Glomerular visceral epithelial cell (primary cell): ENCODE measurements at regions not wholly inside any gene's neighbourhood (a gene's known extent, or its start where the extent isn't known, plus 50 kb on each side); places are given as distances from the start of the nearest gene placed in this dataset.
"Not testable (repeated sequence)": the region's sequence is repeated elsewhere in the genome, so short reads cannot be mapped to it uniquely, and the experiment has no call there.

Source experiments
- DNase-seq: peaks from one replicate; pipeline ENCODE4 v3.0.0-alpha.2; 2016; ENCODE audit errors: extremely low spot score

DNA sequence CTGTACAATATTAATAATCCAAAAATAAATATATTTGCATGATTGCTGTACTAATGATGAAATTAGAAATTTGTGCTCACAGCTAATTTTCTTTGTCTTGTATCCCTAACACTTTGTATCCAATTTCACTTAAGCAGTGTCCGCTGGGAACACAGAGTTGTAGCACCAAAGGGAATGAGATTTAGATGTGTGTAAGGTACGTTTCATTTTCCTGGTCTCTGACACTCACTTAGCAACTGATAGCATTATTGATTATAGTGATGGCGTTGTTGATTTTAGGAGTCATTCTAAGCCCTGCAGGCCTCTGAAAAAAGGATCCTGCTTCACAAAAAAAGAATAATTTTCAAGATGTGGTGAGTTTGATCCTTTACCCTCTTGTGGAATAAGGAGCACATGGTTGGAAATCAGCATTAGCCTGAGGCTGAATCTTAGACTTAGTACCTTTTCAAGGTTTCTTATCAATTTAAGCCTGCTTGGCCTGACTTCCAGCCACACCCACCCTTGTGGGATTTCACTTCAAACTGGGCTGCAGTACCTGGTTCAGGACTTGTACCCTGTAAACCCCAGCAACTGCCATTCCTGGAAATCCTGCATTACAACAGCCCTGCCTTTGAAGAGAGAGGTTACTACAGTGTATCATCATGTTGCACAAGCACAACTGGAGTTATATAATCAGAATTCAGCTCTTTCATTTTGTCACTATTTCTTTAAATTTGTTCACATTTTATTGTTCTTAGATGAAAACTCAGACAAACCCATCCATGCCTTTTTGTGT lies 116.2 kb downstream of the RND3 start:
- no peak for DNase-seq

DNA sequence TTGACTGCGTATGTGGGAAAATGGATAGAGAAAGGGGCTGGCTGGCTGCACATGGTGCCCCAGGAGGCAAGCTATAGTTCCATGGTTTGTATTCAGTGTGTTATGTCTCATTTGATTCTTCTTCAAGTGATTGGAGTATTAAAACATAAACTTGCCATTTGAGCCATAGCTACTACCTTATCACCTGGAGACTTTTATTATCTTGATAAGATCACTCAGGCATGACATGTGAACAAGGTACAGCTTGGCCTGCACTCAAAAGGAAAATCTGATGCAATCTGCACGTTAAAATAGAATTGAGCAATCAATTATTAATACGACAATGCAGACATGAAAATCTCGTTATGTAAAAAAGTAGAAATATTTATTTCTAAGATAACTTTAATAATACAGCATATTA lies 116.9 kb downstream of the RND3 start:
- DNase-seq = no peak

DNA sequence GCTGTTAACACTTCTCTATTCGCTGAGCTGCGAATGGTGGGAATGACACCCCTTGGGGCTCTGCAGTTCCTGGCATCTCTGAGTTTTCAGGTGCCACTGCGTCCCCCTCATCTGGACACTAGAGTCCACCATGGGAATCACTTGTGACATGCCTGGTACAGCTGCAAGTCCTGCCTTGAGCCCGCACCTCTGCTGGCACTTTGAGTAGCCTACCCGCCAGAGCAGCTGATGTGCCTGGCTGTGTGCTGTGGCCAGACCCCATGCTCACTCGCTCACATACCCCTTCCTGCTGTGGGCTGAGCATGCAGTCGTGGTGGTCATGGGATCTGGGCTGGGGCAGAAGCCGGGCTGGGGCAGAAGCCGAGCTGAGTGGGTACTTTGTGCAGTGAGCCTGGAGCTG lies 117.6 kb downstream of the RND3 start:
- DNase-seq = no peak

DNA sequence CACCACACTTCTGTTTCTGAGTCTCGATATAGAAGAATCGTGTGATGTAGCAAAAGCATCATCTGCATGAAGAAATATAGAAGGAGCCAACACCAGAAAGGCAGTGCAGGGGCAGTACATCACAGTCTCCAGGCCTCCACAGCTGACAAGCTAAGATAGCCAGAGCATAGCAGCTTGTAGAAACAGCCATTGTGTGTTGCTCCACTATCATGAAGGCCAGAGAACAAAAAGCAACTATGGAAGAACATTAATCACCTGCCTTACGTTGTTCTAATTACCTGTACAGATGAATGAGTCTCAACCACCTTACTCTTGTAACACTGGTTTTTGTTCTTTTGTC lies 129.0 kb downstream of the RND3 start:
- no peak for DNase-seq

DNA sequence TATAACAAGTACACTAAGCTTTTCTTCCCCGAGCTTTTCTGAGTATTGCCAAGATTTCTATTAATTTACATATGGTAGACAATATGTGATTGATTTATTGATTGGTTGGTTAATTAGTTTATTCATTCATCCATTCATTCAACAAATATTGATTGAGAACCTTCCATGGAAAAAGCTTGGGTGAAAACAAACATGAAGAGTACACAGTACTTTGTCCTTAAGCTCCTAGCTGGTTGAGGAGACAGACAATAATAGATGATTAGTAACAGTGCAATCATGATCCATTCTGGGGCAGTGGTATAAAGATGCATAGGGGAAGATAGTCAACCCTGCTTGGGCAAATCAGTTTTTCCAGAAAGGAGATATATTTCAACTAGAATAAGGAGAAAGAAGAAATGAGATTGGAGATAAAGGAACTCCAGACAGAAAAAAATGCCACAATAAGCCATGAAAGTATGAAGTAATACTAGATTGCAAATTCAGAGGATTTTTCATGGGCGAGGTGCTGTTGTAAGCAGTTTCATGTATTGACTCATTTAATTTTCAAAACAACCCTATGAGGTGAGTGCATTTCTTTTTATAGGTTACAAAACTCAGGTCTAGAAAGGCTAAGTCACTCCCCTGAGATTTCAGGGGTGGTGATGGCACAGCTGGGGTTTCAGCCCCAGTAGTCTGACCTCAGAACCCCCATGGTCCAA lies 129.5 kb downstream of the RND3 start:
- no peak for DNase-seq

DNA sequence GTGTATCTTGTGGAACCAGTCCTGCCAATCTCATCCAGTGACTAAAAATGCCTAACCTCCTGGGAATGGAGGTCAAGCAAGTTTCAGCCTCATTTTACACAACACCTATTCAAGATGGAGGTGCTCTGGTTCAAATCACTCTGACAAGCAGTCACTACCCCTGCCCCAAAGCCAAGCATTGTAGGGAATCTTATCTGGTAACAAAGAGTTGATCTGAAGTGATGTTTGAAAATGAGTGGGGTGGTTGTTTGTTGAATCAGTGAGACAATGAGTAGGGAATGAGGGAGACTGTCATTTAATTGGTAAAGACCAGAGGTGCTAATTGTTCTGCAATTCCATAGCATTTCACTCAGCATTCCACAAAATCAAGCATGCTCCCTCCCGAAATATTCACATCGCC lies 132.0 kb downstream of the RND3 start:
- DNase-seq = no peak

DNA sequence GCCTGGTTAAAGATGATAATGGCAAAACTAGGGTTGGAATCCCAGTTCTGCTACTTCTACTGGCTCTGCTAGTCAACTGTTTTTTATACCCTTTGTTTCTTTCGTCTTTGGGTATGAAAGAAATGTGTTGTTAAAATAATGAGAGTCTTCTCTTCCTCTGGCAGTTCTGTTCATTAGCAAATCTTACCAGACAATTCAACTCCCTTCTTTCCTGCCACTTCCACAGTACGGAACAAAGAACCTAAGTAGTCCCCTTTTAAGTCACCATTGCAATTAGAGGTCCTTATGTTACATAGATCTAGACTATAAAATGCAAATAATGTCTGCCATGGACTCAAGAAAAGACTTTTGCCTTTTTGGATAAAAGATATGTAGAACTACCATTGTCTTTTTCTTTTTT lies 134.1 kb downstream of the RND3 start:
- DNase-seq = no peak

DNA sequence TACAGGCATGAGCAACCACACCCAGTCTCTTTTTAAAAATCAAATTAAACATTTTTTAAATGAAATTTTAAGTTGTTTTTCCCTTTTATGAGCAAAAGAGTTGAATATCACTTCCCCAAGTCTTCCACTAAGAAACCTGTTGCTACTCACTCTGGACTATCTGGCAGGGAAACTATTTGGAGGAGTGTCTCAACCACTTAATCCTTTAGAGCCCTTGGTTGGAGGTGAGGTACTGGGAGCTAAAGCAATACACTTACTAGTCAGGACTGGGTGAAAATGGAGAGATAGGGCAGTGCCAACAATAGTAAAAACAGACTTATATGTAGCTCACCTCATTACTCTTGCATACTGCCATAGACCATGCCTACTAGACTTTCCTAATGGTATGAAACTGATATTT lies 135.5 kb downstream of the RND3 start:
- no peak for DNase-seq

DNA sequence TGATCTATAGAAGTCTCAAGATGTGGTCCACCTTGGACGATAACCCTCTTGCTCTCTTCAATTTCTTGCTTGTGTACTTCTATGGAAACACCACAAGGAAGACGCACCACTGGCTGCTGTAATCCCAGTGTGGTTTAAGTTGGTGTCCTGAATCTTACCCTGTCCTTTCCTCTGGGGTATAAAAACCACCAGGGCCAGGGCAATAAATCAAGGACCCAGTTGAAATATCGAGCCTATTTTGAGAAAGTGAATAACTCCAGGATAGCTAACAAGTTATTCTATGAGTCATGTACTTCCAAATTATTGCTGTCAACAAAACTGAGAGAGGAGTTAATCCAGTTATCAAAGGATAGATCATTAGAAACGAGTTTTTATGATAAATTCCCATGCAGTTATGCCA lies 137.0 kb downstream of the RND3 start:
- no peak for DNase-seq

DNA sequence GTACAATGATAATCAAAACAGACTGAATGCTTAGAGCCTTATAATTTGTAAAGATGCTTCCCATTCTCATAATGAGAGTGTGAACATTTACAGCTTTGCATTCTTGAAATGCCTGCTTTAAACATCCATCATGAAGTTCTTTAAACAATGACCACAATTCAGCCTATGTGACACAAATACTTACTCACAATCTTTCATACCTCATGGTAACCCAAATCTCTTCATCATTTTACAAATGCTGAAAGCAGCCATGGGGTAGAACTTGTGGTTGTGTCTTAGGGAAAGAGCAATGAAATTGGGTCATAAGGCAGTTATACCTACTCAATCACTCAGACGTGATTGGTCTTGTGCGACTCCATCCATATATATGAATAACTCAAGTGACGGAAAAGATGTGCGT lies 140.7 kb downstream of the RND3 start:
- DNase-seq = no peak

DNA sequence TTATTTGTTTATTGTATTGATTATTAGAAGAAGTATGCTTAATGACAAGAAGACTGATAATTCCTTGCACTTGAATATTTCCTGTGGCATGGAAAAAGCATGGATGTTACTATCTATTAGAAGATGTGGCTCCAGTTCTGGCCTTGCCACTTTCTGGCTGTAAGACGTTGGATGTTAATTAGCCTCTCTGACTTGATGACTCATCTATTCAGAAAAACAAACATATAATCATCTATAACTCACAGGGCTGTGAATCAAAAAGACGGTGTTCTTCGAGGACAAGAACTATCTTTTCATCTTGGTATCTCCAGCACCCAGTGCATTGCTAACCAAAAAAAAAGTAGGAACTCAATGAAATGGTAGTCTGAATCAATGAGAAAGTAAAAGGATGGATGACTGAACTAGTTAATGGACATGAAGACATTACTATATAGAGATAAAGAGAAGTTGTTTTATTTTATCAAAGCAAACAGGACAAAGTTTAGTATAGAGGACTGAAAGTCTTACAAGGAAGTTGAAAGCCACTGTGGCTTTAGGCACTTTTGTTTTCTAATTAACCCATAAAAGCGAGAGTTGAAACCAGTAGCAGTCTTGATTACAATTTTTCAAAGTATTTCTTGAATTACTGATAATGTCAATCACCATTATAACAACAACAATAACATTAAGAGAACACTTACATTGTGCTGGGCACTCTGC lies 145.3 kb downstream of the RND3 start:
- no peak for DNase-seq

DNA sequence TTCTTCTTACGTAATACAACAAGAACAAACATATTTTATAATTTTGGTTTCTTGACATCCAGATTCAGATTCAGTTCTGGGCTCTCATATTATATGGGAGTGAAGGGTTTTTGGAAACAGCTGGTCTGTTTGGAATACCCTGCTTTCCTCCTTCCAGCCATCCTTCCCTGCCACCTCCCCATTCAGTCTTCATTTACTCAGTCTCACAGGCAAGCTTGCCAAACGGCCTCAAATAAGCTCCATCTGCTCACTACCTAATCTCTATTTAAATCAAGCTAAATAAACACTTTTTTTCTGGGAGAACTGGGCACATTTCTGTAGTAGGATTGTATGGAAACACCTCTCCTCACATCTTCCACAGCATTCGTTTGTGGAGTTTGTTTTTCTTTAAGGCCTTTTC lies 147.5 kb downstream of the RND3 start:
- no peak for DNase-seq

DNA sequence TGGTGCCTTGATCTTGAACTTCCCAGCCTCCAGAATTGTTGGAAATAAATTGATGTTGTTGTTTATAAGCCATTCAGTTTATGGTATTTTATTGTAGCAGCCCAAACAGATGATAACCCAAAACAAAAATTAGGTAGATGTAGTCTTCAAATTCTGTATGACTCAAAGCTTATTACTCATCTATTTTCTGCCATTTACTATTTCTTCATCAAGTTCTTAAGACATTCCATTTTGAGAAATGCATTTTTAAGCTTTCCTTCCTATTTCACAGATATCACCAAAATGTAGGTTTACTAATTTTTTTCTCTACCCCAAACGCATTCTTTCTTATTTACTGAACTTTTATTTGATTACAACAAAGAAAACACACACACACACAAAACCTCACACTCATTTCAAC lies 148.2 kb downstream of the RND3 start:
- DNase-seq = no peak

DNA sequence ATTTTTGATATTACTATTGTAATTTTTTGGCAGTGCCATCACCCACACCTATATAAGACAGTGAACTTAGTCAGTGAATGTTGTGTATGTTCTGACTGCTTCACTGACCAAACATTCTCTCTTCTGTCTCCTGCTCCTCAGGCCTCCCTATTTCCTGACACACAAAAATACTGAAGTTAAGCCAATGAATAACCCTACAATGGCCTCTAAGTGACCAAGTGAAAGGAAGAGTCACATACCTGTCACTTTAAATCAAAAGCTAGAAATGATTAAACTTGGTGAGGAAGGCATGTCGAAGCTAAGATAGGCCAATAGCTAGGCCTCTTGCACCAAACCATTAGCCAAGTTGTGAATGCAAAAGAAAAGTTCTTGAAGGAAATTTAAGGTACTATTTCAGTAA lies 151.9 kb downstream of the RND3 start:
- DNase-seq = no peak

DNA sequence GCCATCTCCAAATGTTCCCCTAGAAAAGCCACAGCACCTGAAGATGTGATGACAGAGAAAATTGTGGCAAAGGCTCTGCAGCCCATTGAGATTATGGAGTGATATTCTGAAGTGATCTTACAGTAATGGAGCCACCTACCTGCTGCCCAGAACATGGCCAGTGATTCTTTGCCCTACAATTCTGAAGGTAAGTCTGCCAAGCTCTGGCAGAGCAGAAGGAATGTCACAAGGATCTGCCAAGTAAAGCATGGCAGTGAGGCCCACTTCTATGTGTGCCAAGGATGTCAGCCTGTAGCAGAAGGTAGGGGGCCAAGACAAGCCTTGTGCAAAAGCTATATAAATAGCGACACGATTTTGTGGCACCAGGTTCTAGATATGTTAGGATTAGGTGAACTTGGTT lies 155.1 kb downstream of the RND3 start:
- no peak for DNase-seq

DNA sequence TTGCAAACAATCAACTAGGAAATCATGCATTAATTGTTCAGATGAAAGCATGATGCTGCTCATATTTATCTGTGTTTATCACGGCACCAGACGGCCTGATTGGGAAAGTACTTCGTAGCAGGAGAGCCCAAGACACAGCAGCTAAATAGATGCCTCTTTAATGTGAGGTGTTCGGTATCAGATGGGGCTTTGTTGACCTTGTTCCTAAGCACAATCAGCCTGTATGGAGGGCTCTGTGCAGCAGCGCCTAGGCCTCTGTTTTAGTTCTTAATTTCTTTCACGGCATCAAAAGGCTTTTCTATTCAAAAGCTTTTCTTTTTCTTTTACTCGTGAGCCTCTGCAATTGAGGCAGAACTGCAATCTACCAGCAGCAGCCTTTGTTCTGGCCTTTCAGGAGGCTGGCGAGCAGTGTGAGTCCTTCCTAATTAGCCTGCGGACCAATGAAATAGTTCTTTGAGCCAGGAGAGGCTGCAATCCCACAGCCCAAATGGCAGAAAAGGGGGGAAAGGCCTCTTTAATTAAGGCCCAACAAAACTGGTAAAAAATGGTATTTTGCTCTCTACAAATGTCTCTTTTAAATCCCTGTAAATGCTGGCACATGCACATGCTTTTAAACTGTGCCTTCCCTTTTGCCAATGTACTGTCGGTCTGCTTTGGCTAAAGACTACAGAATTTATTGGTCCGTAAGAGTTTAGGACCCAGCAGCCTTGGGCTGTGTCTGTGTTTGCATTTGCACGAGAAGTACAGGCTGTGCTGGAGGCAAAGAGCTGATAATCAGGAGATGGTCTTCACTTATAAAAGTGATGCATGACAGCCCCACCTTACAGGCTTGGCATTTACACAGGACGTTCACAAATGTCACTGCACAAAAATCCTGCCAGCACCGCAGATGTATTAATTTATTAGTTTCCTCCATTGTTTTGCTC lies 159.6 kb downstream of the RND3 start:
- DNase-seq = no peak

DNA sequence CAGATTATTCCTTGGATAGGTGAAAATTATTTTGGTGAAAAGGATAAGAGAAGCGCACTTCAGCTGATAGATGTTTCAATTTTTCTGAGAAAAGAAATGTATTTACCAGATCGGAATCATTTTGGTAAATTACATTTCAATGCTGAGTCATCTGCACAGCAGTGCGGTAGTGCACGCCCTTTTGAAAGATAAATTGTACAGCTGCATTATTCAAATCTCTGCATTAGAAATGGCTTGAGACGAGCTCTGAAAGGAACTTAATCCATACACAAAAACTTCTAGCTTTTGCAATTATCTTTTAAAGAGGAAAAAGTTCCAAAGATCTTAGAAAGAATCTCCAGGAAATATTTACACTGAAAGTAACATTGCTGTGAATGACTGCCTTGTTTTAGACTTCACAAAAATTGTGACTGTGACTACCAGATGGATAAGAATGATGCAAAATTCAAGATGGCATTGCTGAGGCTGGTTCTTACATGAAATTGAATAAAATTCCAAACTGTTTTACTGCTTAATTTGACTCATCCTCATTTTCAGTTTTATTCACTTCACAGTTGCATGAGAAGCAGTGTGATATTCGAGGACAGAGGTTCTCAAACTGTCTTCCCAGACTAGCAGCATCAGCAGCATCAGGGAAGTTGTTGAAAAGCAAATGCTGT lies 161.7 kb downstream of the RND3 start:
- no peak for DNase-seq

DNA sequence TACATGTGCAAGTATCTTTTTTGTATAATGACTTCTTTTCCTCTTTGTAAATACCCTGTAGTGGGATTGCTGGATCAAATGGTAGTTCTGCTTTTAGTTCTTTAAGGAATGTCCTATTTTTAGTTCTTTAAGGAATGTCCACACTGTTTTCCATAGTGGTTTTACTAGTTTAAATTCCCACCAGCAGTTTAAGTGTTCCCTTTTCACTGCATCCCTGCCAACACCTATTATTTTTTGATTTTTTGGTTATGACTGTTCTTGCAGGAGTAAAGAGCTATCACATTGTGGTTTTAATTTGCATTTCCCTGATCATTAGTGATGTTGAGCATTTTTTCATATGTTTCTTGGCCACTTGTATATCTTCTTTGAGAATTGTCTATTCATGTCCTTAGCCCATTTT lies 164.4 kb downstream of the RND3 start:
- not testable (repeated sequence) for DNase-seq

DNA sequence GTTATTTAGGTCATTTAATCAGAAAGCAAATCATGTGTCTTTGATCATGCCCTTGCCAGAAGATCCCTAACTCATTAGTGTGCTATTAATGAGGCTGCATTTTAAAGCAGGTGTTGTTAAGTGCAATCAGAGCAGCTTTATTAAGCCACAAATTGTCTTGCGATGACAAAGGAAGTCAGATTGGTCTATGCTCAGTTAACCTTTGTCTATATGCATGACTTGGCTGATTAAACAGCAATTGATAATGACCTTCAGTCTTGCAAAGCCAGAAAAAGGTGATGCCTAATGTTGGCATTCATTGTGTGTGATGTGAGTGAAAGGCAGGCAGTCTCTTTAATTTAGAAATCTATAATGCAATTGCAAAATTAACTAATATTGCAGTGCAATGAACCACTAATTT lies 166.9 kb downstream of the RND3 start:
- no peak for DNase-seq

DNA sequence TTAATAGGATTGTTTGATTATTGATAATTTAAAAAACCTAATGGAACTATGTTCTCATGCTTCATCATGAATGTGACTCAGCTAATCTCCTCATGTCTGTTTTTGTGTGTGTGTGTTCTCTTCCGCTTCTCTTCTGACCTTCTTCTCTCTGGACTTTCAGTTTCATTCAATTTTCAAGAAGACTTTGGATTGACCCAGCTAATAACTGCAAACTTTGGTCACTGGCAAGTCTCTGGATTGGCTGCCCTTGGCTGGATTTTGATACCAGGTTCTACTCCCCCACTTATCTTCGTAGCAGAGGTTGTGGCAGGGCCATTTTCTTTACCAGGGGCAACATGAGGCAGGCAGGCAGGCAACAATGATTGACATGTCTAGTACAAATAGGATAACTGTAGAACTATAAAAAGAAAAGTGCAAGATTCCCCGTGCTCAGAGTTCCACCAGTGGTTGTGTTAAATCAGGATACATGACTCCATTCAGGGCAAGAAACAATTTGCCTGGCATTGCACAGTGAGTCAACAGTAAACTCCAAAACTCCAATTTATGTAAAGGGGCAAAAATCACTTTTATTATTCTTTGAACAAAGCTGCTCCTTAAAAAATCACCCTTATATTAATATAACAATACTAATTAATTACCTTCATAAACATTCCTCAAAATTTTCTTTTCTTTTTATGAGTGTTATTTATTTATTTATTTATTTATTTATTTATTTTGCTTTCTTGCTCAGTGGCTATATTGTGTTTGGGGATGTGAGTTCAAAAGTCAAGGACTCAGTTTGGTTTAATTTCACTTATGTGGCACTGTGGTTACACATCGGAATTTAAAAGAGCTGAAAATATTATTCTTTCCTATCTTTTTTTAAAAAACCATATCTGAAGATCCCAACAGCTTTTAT lies 167.6 kb downstream of the RND3 start:
- DNase-seq = no peak

DNA sequence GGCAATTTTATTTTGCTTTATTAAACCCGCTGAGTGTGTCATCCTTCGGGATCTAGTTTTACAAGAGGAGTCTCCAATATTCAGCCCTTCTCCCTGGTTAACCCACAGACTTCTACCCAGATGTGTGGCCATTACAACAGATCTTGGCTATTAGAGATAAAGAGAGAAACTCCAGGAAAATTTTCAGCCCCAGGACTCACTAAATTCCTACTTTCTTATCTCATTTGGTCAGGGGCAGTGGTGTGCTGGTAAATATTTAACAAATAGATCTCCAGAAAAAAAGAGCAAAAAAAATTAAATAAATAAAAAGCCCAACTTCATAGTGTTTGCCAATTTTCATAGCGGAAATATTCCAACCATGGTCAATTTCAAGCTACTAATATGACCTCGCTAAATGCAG lies 168.4 kb downstream of the RND3 start:
- DNase-seq = no peak
